ENCODE measurements at regions not wholly inside any gene's neighbourhood (a gene's known extent, or its start where the extent isn't known, plus 50 kb on each side); places are given as distances from the start of the nearest gene placed in this dataset.

GRCh38 chr17:5769593-5770354, 185.5 kb upstream of the NLRP1 start:
- TF ChIP-seq CTCF (IDR thresholded peaks at IDR 0.05; ENCODE audit: low read length) (no peak), EZH2 (optimal IDR thresholded peaks at IDR 0.05; ENCODE audit: low read depth, low read length) (no peak)
